ENCODE measurements at regions not wholly inside any gene's neighbourhood (a gene's known extent, or its start where the extent isn't known, plus 50 kb on each side); places are given as distances from the start of the nearest gene placed in this dataset.

- H3K36me3 Mint-ChIP-seq, result no peaks in the 10 kb centered on the region
- H3K27ac Mint-ChIP-seq, result no peak overlapping the region
- no peaks in the 10 kb centered on the region for H3K27me3 Mint-ChIP-seq
- H3K36me3 ChIP-seq (ENCODE audit: control insufficient read depth, insufficient read depth, low read length), result no peaks in the 10 kb centered on the region
- ATAC-seq (ENCODE audit: low read depth in 2 of 2), result no peak
- H3K27me3 ChIP-seq (ENCODE audit: control insufficient read depth, insufficient read depth, low read length), result no peaks in the 10 kb centered on the region
- no peaks in the 10 kb centered on the region for H3K9me3 ChIP-seq (ENCODE audit: control insufficient read depth in 2 of 2, low read length in 2 of 2)
- no peak overlapping the region for H3K4me3 ChIP-seq (ENCODE audit: low read depth, low read length)
- H3K4me1 ChIP-seq (ENCODE audit: control insufficient read depth, insufficient read depth, low read length, poor library complexity, severe bottlenecking), result no peaks in the 10 kb centered on the region
- H3K27ac ChIP-seq (ENCODE audit: insufficient read depth, low read length, poor library complexity, severe bottlenecking), result no peak overlapping the region
- H3K4me1 Mint-ChIP-seq, result no peaks in the 10 kb centered on the region
- no peak overlapping the region for H3K4me3 Mint-ChIP-seq
- H3K9me3 Mint-ChIP-seq, result peaks cover 0 to 12% (median 3%) of the 10 kb centered on the region in 7 donors
- no peak for DNase-seq
Measured at GRCh38 chr20:16220826-16221225, 352.4 kb downstream of the KIF16B start.

GRCh38 chr20:16219182-16219581, 354.1 kb downstream of the KIF16B start:
- Histone ChIP-seq H3K27me3 (ENCODE audit: control insufficient read depth, insufficient read depth, low read length) (no peaks in the 10 kb centered on the region), H3K27ac (ENCODE audit: insufficient read depth, low read length, poor library complexity, severe bottlenecking) (no peak overlapping the region), H3K36me3 (ENCODE audit: control insufficient read depth, insufficient read depth, low read length) (no peaks in the 10 kb centered on the region), H3K4me3 (ENCODE audit: low read depth, low read length) (no peak overlapping the region), H3K9me3 (ENCODE audit: control insufficient read depth in 2 of 2, low read length in 2 of 2) (no peaks in the 10 kb centered on the region), H3K4me1 (ENCODE audit: control insufficient read depth, insufficient read depth, low read length, poor library complexity, severe bottlenecking) (no peaks in the 10 kb centered on the region)
- H3K4me1 Mint-ChIP-seq, result no peaks in the 10 kb centered on the region
- no peaks in the 10 kb centered on the region for H3K27me3 Mint-ChIP-seq
- H3K4me3 Mint-ChIP-seq, result no peak overlapping the region
- peaks cover 0 to 10% (median 3%) of the 10 kb centered on the region in 7 donors for H3K9me3 Mint-ChIP-seq
- ATAC-seq (ENCODE audit: low read depth in 2 of 2) (no peak), DNase-seq (no peak)
- no peak overlapping the region for H3K27ac Mint-ChIP-seq
- H3K36me3 Mint-ChIP-seq, result no peaks in the 10 kb centered on the region

- DNase-seq (no peak), ATAC-seq (ENCODE audit: low read depth in 2 of 2) (no peak)
- Histone ChIP-seq H3K36me3 (ENCODE audit: control insufficient read depth, insufficient read depth, low read length) (no peaks in the 10 kb centered on the region), H3K9me3 (ENCODE audit: control insufficient read depth in 2 of 2, low read length in 2 of 2) (no peaks in the 10 kb centered on the region), H3K4me3 (ENCODE audit: low read depth, low read length) (no peak overlapping the region), H3K27ac (ENCODE audit: insufficient read depth, low read length, poor library complexity, severe bottlenecking) (no peak overlapping the region), H3K4me1 (ENCODE audit: control insufficient read depth, insufficient read depth, low read length, poor library complexity, severe bottlenecking) (no peaks in the 10 kb centered on the region), H3K27me3 (ENCODE audit: control insufficient read depth, insufficient read depth, low read length) (no peaks in the 10 kb centered on the region)
- no peaks in the 10 kb centered on the region for H3K36me3 Mint-ChIP-seq
- no peak overlapping the region for H3K27ac Mint-ChIP-seq
- H3K4me1 Mint-ChIP-seq, result no peaks in the 10 kb centered on the region
- H3K4me3 Mint-ChIP-seq, result no peak overlapping the region
- peaks cover 0 to 10% (median 4%) of the 10 kb centered on the region in 7 donors for H3K9me3 Mint-ChIP-seq
- H3K27me3 Mint-ChIP-seq, result no peaks in the 10 kb centered on the region
Measured at GRCh38 chr20:16216914-16217230, 356.4 kb downstream of the KIF16B start.

GRCh38 chr20:16216227-16216913, 356.9 kb downstream of the KIF16B start:
- H3K27me3 Mint-ChIP-seq, result no peaks in the 10 kb centered on the region

GRCh38 chr20:16215041-16215440, 358.2 kb downstream of the KIF16B start:
- no peaks in the 10 kb centered on the region for H3K9me3 ChIP-seq (ENCODE audit: control insufficient read depth in 2 of 2, low read length in 2 of 2)
- H3K36me3 ChIP-seq (ENCODE audit: control insufficient read depth, insufficient read depth, low read length), result no peaks in the 10 kb centered on the region
- no peaks in the 10 kb centered on the region for H3K36me3 Mint-ChIP-seq
- no peak overlapping the region for H3K4me3 Mint-ChIP-seq
- DNase-seq (no peak), ATAC-seq (ENCODE audit: low read depth in 2 of 2) (no peak)
- no peak overlapping the region for H3K27ac Mint-ChIP-seq
- no peak overlapping the region for H3K4me3 ChIP-seq (ENCODE audit: low read depth, low read length)
- H3K27me3 ChIP-seq (ENCODE audit: control insufficient read depth, insufficient read depth, low read length), result no peaks in the 10 kb centered on the region
- no peaks in the 10 kb centered on the region for H3K4me1 ChIP-seq (ENCODE audit: control insufficient read depth, insufficient read depth, low read length, poor library complexity, severe bottlenecking)
- H3K27me3 Mint-ChIP-seq, result no peaks in the 10 kb centered on the region
- no peaks in the 10 kb centered on the region for H3K4me1 Mint-ChIP-seq
- peaks cover 0 to 10% (median 4%) of the 10 kb centered on the region in 7 donors for H3K9me3 Mint-ChIP-seq
- H3K27ac ChIP-seq (ENCODE audit: insufficient read depth, low read length, poor library complexity, severe bottlenecking), result no peak overlapping the region

More at GRCh38 chr20:16216227-16216913, 356.9 kb downstream of the KIF16B start:
- Histone ChIP-seq H3K4me1 (ENCODE audit: control insufficient read depth, insufficient read depth, low read length, poor library complexity, severe bottlenecking) (no peaks in the 10 kb centered on the region), H3K27me3 (ENCODE audit: control insufficient read depth, insufficient read depth, low read length) (no peaks in the 10 kb centered on the region), H3K27ac (ENCODE audit: insufficient read depth, low read length, poor library complexity, severe bottlenecking) (no peak overlapping the region), H3K36me3 (ENCODE audit: control insufficient read depth, insufficient read depth, low read length) (no peaks in the 10 kb centered on the region), H3K9me3 (ENCODE audit: control insufficient read depth in 2 of 2, low read length in 2 of 2) (no peaks in the 10 kb centered on the region), H3K4me3 (ENCODE audit: low read depth, low read length) (no peak overlapping the region)
- no peaks in the 10 kb centered on the region for H3K4me1 Mint-ChIP-seq
- H3K27ac Mint-ChIP-seq, result no peak overlapping the region
- no peak overlapping the region for H3K4me3 Mint-ChIP-seq
- no peaks in the 10 kb centered on the region for H3K36me3 Mint-ChIP-seq
- no peak for DNase-seq
- no peak for ATAC-seq (ENCODE audit: low read depth in 2 of 2)
- peaks cover 0 to 10% (median 5%) of the 10 kb centered on the region in 7 donors for H3K9me3 Mint-ChIP-seq

- no peak overlapping the region for H3K4me3 Mint-ChIP-seq
- H3K36me3 Mint-ChIP-seq, result no peaks in the 10 kb centered on the region
- no peaks in the 10 kb centered on the region for H3K4me1 Mint-ChIP-seq
- peaks cover 0 to 6% (median 0%) of the 10 kb centered on the region in 7 donors for H3K9me3 Mint-ChIP-seq
- no peak overlapping the region for H3K27ac Mint-ChIP-seq
- no peaks in the 10 kb centered on the region for H3K9me3 ChIP-seq (ENCODE audit: control insufficient read depth in 2 of 2, low read length in 2 of 2)
- no peaks in the 10 kb centered on the region for H3K27me3 Mint-ChIP-seq
- H3K27me3 ChIP-seq (ENCODE audit: control insufficient read depth, insufficient read depth, low read length), result no peaks in the 10 kb centered on the region
- no peak overlapping the region for H3K4me3 ChIP-seq (ENCODE audit: low read depth, low read length)
- H3K4me1 ChIP-seq (ENCODE audit: control insufficient read depth, insufficient read depth, low read length, poor library complexity, severe bottlenecking), result no peaks in the 10 kb centered on the region
- DNase-seq (no peak), ATAC-seq (ENCODE audit: low read depth in 2 of 2) (no peak)
- no peaks in the 10 kb centered on the region for H3K36me3 ChIP-seq (ENCODE audit: control insufficient read depth, insufficient read depth, low read length)
- no peak overlapping the region for H3K27ac ChIP-seq (ENCODE audit: insufficient read depth, low read length, poor library complexity, severe bottlenecking)
Measured at GRCh38 chr20:16212790-16213189, 360.5 kb downstream of the KIF16B start.

GRCh38 chr20:16209951-16210361, 363.3 kb downstream of the KIF16B start:
- no peaks in the 10 kb centered on the region for H3K4me1 Mint-ChIP-seq
- H3K4me1 ChIP-seq (ENCODE audit: control insufficient read depth, insufficient read depth, low read length, poor library complexity, severe bottlenecking), result no peaks in the 10 kb centered on the region
- no peaks in the 10 kb centered on the region for H3K9me3 ChIP-seq (ENCODE audit: control insufficient read depth in 2 of 2, low read length in 2 of 2)
- no peak overlapping the region for H3K27ac ChIP-seq (ENCODE audit: insufficient read depth, low read length, poor library complexity, severe bottlenecking)
- H3K36me3 ChIP-seq (ENCODE audit: control insufficient read depth, insufficient read depth, low read length), result no peaks in the 10 kb centered on the region
- H3K27ac Mint-ChIP-seq, result no peak overlapping the region
- H3K36me3 Mint-ChIP-seq, result no peaks in the 10 kb centered on the region
- no peaks in the 10 kb centered on the region for H3K27me3 ChIP-seq (ENCODE audit: control insufficient read depth, insufficient read depth, low read length)
- H3K4me3 Mint-ChIP-seq, result no peak overlapping the region
- DNase-seq (no peak), ATAC-seq (ENCODE audit: low read depth in 2 of 2) (no peak)
- H3K9me3 Mint-ChIP-seq, result peaks cover 0 to 5% (median 0%) of the 10 kb centered on the region in 7 donors
- no peaks in the 10 kb centered on the region for H3K27me3 Mint-ChIP-seq
- no peak overlapping the region for H3K4me3 ChIP-seq (ENCODE audit: low read depth, low read length)

GRCh38 chr20:16209357-16209756, 363.9 kb downstream of the KIF16B start:
- no peaks in the 10 kb centered on the region for H3K27me3 ChIP-seq (ENCODE audit: control insufficient read depth, insufficient read depth, low read length)
- Mint-ChIP-seq H3K27me3 (no peaks in the 10 kb centered on the region), H3K4me3 (no peak overlapping the region), H3K27ac (no peak overlapping the region), H3K36me3 (no peaks in the 10 kb centered on the region), H3K9me3 (peaks cover 0 to 5% (median 0%) of the 10 kb centered on the region in 7 donors), H3K4me1 (no peaks in the 10 kb centered on the region)
- ATAC-seq (ENCODE audit: low read depth in 2 of 2) (no peak), DNase-seq (no peak)
- no peak overlapping the region for H3K4me3 ChIP-seq (ENCODE audit: low read depth, low read length)
- no peaks in the 10 kb centered on the region for H3K9me3 ChIP-seq (ENCODE audit: control insufficient read depth in 2 of 2, low read length in 2 of 2)
- no peaks in the 10 kb centered on the region for H3K36me3 ChIP-seq (ENCODE audit: control insufficient read depth, insufficient read depth, low read length)
- no peak overlapping the region for H3K27ac ChIP-seq (ENCODE audit: insufficient read depth, low read length, poor library complexity, severe bottlenecking)
- H3K4me1 ChIP-seq (ENCODE audit: control insufficient read depth, insufficient read depth, low read length, poor library complexity, severe bottlenecking), result no peaks in the 10 kb centered on the region
